ENCODE measurements at regions not wholly inside any gene's neighbourhood (a gene's known extent, or its start where the extent isn't known, plus 50 kb on each side); places are given as distances from the start of the nearest gene placed in this dataset.

GRCh38 chr4:147312376-147313046, 168.4 kb upstream of the EDNRA start:
- DNase-seq (ENCODE audit: low read depth in 2 of 2), result no peak

GRCh38 chr4:147313108-147313507, 167.8 kb upstream of the EDNRA start:
- no peak for DNase-seq (ENCODE audit: low read depth in 2 of 2)

- no peak for DNase-seq (ENCODE audit: low read depth in 2 of 2)
Observed at GRCh38 chr4:147318586-147318985, 162.3 kb upstream of the EDNRA start.

GRCh38 chr4:147325571-147325981, 155.3 kb upstream of the EDNRA start:
- no peak for DNase-seq (ENCODE audit: low read depth in 2 of 2)

GRCh38 chr4:147326591-147326990, 154.3 kb upstream of the EDNRA start:
- no peak for DNase-seq (ENCODE audit: low read depth in 2 of 2)

- no peak for DNase-seq (ENCODE audit: low read depth in 2 of 2)
Observed at GRCh38 chr4:147327322-147327721, 153.6 kb upstream of the EDNRA start.

- DNase-seq (ENCODE audit: low read depth in 2 of 2), result no peak
Observed at GRCh38 chr4:147328189-147328588, 152.7 kb upstream of the EDNRA start.

GRCh38 chr4:147328756-147329446, 152.0 kb upstream of the EDNRA start:
- no peak for DNase-seq (ENCODE audit: low read depth in 2 of 2)

GRCh38 chr4:147332091-147332490, 148.8 kb upstream of the EDNRA start:
- no peak for DNase-seq (ENCODE audit: low read depth in 2 of 2)

- no peak for DNase-seq (ENCODE audit: low read depth in 2 of 2)
Observed at GRCh38 chr4:147334478-147334877, 146.4 kb upstream of the EDNRA start.

GRCh38 chr4:147335183-147335582, 145.7 kb upstream of the EDNRA start:
- DNase-seq (ENCODE audit: low read depth in 2 of 2), result no peak

GRCh38 chr4:147336252-147336651, 144.6 kb upstream of the EDNRA start:
- DNase-seq (ENCODE audit: low read depth in 2 of 2), result no peak

GRCh38 chr4:147339100-147339499, 141.8 kb upstream of the EDNRA start:
- no peak for DNase-seq (ENCODE audit: low read depth in 2 of 2)

- no peak for DNase-seq (ENCODE audit: low read depth in 2 of 2)
Observed at GRCh38 chr4:147340111-147340510, 140.8 kb upstream of the EDNRA start.

- no peak for DNase-seq (ENCODE audit: low read depth in 2 of 2)
Observed at GRCh38 chr4:147340591-147341120, 140.2 kb upstream of the EDNRA start.

GRCh38 chr4:147343692-147344091, 137.2 kb upstream of the EDNRA start:
- DNase-seq (ENCODE audit: low read depth in 2 of 2), result no peak

- DNase-seq (ENCODE audit: low read depth in 2 of 2), result no peak
Observed at GRCh38 chr4:147345662-147346061, 135.2 kb upstream of the EDNRA start.

- no peak for DNase-seq (ENCODE audit: low read depth in 2 of 2)
Observed at GRCh38 chr4:147347217-147347616, 133.7 kb upstream of the EDNRA start.

- no peak for DNase-seq (ENCODE audit: low read depth in 2 of 2)
Observed at GRCh38 chr4:147349193-147349592, 131.7 kb upstream of the EDNRA start.

- DNase-seq (ENCODE audit: low read depth in 2 of 2), result no peak
Observed at GRCh38 chr4:147351083-147351787, 129.7 kb upstream of the EDNRA start.

- DNase-seq (ENCODE audit: low read depth in 2 of 2), result no peak
Observed at GRCh38 chr4:147354237-147354636, 126.7 kb upstream of the EDNRA start.

GRCh38 chr4:147355032-147355656, 125.8 kb upstream of the EDNRA start:
- no peak for DNase-seq (ENCODE audit: low read depth in 2 of 2)
